Pons (tissue), 1 donor: ENCODE measurements at regions not wholly inside any gene's neighbourhood (a gene's known extent, or its start where the extent isn't known, plus 50 kb on each side); places are given as distances from the start of the nearest gene placed in this dataset.
A peak's percentile ranks its signal among the peaks of the same experiment; 100 is the strongest.

Source experiments
- DNase-seq: peaks from one replicate; pipeline ENCODE4 v3.0.0-alpha.2; 2016; ENCODE audit warnings: low spot score

GRCh38 chr6:66935612-66936011 is 1228.6 kb upstream of the EYS start:
- DNase-seq, result no peak

- no peak for DNase-seq
Observed at GRCh38 chr6:66931787-66932186, 1224.8 kb upstream of the EYS start.

GRCh38 chr6:66930559-66931290 is 1223.7 kb upstream of the EYS start:
- no peak for DNase-seq

- peak; percentile 8 for DNase-seq
Observed at GRCh38 chr6:66926060-66926459, 1219.0 kb upstream of the EYS start.

- no peak for DNase-seq
Observed at GRCh38 chr6:66913657-66914056, 1206.6 kb upstream of the EYS start.

- DNase-seq, result no peak
Observed at GRCh38 chr6:66902457-66902856, 1195.4 kb upstream of the EYS start.

GRCh38 chr6:66900133-66901083 is 1193.4 kb upstream of the EYS start:
- DNase-seq, result no peak

GRCh38 chr6:66897576-66897975 is 1190.5 kb upstream of the EYS start:
- no peak for DNase-seq

GRCh38 chr6:66896415-66896814 is 1189.4 kb upstream of the EYS start:
- DNase-seq, result no peak

- DNase-seq, result no peak
Observed at GRCh38 chr6:66883453-66883852, 1176.4 kb upstream of the EYS start.

- DNase-seq, result no peak
Observed at GRCh38 chr6:66866801-66867200, 1159.8 kb upstream of the EYS start.

GRCh38 chr6:66865771-66866170 is 1158.7 kb upstream of the EYS start:
- no peak for DNase-seq

- DNase-seq, result no peak
Observed at GRCh38 chr6:66861007-66861541, 1154.0 kb upstream of the EYS start.

GRCh38 chr6:66860328-66860727 is 1153.3 kb upstream of the EYS start:
- no peak for DNase-seq

GRCh38 chr6:66858196-66858595 is 1151.2 kb upstream of the EYS start:
- DNase-seq, result no peak

GRCh38 chr6:66854014-66854413 is 1147.0 kb upstream of the EYS start:
- no peak for DNase-seq

GRCh38 chr6:66851930-66852329 is 1144.9 kb upstream of the EYS start:
- DNase-seq, result no peak

- no peak for DNase-seq
Observed at GRCh38 chr6:66849843-66850242, 1142.8 kb upstream of the EYS start.

- no peak for DNase-seq
Observed at GRCh38 chr6:66848244-66848953, 1141.4 kb upstream of the EYS start.

GRCh38 chr6:66838764-66839163 is 1131.7 kb upstream of the EYS start:
- DNase-seq, result no peak

GRCh38 chr6:66825539-66825938 is 1118.5 kb upstream of the EYS start:
- DNase-seq, result no peak

GRCh38 chr6:66814156-66814555 is 1107.1 kb upstream of the EYS start:
- DNase-seq, result no peak
